ENCODE measurements at regions not wholly inside any gene's neighbourhood (a gene's known extent, or its start where the extent isn't known, plus 50 kb on each side); places are given as distances from the start of the nearest gene placed in this dataset.

DNA sequence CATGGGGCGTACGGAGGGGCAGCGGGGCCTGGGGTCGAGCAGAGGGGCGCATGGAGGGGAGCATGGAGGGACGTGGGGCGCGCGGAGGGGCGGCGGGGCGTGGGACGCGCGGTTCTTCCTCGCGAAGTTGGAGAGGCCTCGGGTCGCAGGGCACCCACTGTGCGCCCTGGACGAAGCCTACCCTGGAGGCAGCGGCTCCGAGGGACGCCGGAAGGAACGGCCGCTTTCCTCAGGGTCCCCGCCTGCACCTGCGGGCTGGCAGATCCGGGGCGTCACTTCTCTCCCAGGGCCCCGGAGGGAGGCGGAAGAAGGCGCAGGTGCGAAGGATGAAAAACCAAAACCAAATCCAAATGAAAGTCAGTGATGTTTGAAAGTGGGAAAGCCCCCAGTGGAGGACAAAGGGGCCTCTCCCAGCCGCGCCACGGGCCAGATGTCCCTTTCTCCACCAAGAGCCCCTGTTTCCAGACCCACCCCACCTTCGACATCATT, 142.1 kb upstream of the PDE10A start:
- TF ChIP-seq, protein P1, sequence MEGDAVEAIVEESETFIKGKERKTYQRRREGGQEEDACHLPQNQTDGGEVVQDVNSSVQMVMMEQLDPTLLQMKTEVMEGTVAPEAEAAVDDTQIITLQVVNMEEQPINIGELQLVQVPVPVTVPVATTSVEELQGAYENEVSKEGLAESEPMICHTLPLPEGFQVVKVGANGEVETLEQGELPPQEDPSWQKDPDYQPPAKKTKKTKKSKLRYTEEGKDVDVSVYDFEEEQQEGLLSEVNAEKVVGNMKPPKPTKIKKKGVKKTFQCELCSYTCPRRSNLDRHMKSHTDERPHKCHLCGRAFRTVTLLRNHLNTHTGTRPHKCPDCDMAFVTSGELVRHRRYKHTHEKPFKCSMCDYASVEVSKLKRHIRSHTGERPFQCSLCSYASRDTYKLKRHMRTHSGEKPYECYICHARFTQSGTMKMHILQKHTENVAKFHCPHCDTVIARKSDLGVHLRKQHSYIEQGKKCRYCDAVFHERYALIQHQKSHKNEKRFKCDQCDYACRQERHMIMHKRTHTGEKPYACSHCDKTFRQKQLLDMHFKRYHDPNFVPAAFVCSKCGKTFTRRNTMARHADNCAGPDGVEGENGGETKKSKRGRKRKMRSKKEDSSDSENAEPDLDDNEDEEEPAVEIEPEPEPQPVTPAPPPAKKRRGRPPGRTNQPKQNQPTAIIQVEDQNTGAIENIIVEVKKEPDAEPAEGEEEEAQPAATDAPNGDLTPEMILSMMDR (IDR thresholded peaks at IDR 0.05; ENCODE audit: poor library complexity), result no peak
- no peak for TF ChIP-seq EZH2 (IDR thresholded peaks at IDR 0.05; ENCODE audit: borderline replicate concordance)

Measured in hepatocyte (in vitro differentiated cells).